SIG-M5 (cell line): ENCODE measurements at regions not wholly inside any gene's neighbourhood (a gene's known extent, or its start where the extent isn't known, plus 50 kb on each side); places are given as distances from the start of the nearest gene placed in this dataset.

Source experiments
- DNase-seq: peaks from one replicate; lab custom pipeline; 2025; lab: John Stamatoyannopoulos, UW

- no peak for DNase-seq
Observed at GRCh38 chr4:45079616-45080015, 353.3 kb upstream of the GNPDA2 start.

- no peak for DNase-seq
Observed at GRCh38 chr4:45078201-45078600, 351.8 kb upstream of the GNPDA2 start.

- DNase-seq: no peak
Observed at GRCh38 chr4:45072981-45073380, 346.6 kb upstream of the GNPDA2 start.

- no peak for DNase-seq
Observed at GRCh38 chr4:45064741-45065140, 338.4 kb upstream of the GNPDA2 start.

- no peak for DNase-seq
Observed at GRCh38 chr4:45063696-45064095, 337.3 kb upstream of the GNPDA2 start.

- no peak for DNase-seq
Observed at GRCh38 chr4:45062935-45063545, 336.7 kb upstream of the GNPDA2 start.

- DNase-seq: no peak
Observed at GRCh38 chr4:45043911-45044310, 317.6 kb upstream of the GNPDA2 start.

GRCh38 chr4:45036677-45037076 is 310.3 kb upstream of the GNPDA2 start:
- no peak for DNase-seq

- DNase-seq: no peak
Observed at GRCh38 chr4:45033676-45034419, 307.5 kb upstream of the GNPDA2 start.

GRCh38 chr4:45030059-45030458 is 303.7 kb upstream of the GNPDA2 start:
- no peak for DNase-seq

GRCh38 chr4:45007508-45007907 is 281.2 kb upstream of the GNPDA2 start:
- DNase-seq: no peak

- no peak for DNase-seq
Observed at GRCh38 chr4:45006078-45006477, 279.7 kb upstream of the GNPDA2 start.

- DNase-seq: no peak
Observed at GRCh38 chr4:45004847-45005565, 278.6 kb upstream of the GNPDA2 start.

GRCh38 chr4:45004326-45004725 is 278.0 kb upstream of the GNPDA2 start:
- DNase-seq: no peak

GRCh38 chr4:44996276-44996845 is 270.0 kb upstream of the GNPDA2 start:
- DNase-seq: no peak

- no peak for DNase-seq
Observed at GRCh38 chr4:44988011-44988410, 261.7 kb upstream of the GNPDA2 start.

GRCh38 chr4:44985938-44986337 is 259.6 kb upstream of the GNPDA2 start:
- DNase-seq: no peak

GRCh38 chr4:44985152-44985551 is 258.8 kb upstream of the GNPDA2 start:
- DNase-seq: no peak

- no peak for DNase-seq
Observed at GRCh38 chr4:44984083-44984482, 257.7 kb upstream of the GNPDA2 start.

GRCh38 chr4:44983083-44983482 is 256.7 kb upstream of the GNPDA2 start:
- no peak for DNase-seq

- no peak for DNase-seq
Observed at GRCh38 chr4:44978020-44978419, 251.7 kb upstream of the GNPDA2 start.

GRCh38 chr4:44965435-44966095 is 239.2 kb upstream of the GNPDA2 start:
- DNase-seq: no peak
